HEK293T (cell line): ENCODE measurements at regions not wholly inside any gene's neighbourhood (a gene's known extent, or its start where the extent isn't known, plus 50 kb on each side); places are given as distances from the start of the nearest gene placed in this dataset.
A peak's percentile ranks its signal among the peaks of the same experiment; 100 is the strongest.

Experiments used
- CTCF ChIA-PET: fragments of 350-600 bp; formaldehyde crosslinking; extraction: SDS; loops from one replicate; lab custom pipeline; 2021; ENCODE audit warnings: antibody characterized with exemption, inconsistent platforms; lab: Yijun Ruan, JAX
- POLR2A ChIA-PET: fragments of 350-600 bp; formaldehyde crosslinking; extraction: SDS; loops from one replicate; lab custom pipeline; 2020; ENCODE audit warnings: antibody characterized with exemption, inconsistent platforms; lab: Yijun Ruan, JAX
- DNase-seq: peaks from one replicate; pipeline ENCODE4 v3.0.0; 2012; ENCODE audit warnings: mixed read lengths; ENCODE audit errors: extremely low spot score
- ARNT ChIP-seq: fragments of 450-650 bp; IDR thresholded peaks from 2 replicates; pipeline ENCODE4 v1.6.1; 2017; ENCODE audit warnings: mild to moderate bottlenecking
- BHLHE40 ChIP-seq: fragments of 450-650 bp; IDR thresholded peaks from 2 replicates; pipeline ENCODE4 v1.6.1; 2016; ENCODE audit warnings: mild to moderate bottlenecking, moderate library complexity, borderline replicate concordance
- CTBP1 ChIP-seq: fragments of 450-650 bp; IDR thresholded peaks from 2 replicates; pipeline ENCODE4 v1.6.1; 2016; ENCODE audit warnings: borderline replicate concordance
- ELF4 ChIP-seq: fragments of 450-650 bp; IDR thresholded peaks from 2 replicates; pipeline ENCODE4 v1.6.1; 2017; ENCODE audit warnings: antibody characterized with exemption
- FOXA1 ChIP-seq: fragments of 450-650 bp; IDR thresholded peaks from 2 replicates; pipeline ENCODE4 v1.6.1; 2016; ENCODE audit warnings: mild to moderate bottlenecking
- FOXK2 ChIP-seq: fragments of 450-650 bp; IDR thresholded peaks from 2 replicates; pipeline ENCODE4 v1.6.1; 2016; ENCODE audit warnings: mild to moderate bottlenecking
- FOXM1 ChIP-seq: fragments of 450-650 bp; IDR thresholded peaks from 2 replicates; pipeline ENCODE4 v1.6.1; 2017; ENCODE audit warnings: mild to moderate bottlenecking, borderline replicate concordance
- HDGF ChIP-seq: fragments of 450-650 bp; IDR thresholded peaks from 2 replicates; pipeline ENCODE4 v1.6.1; 2017; ENCODE audit warnings: antibody characterized with exemption, borderline replicate concordance
- L3MBTL2 ChIP-seq: fragments of 450-650 bp; conservative IDR thresholded peaks from 2 replicates; pipeline ENCODE4 v1.6.1; 2016; ENCODE audit warnings: mild to moderate bottlenecking
- LEF1 ChIP-seq: fragments of 450-650 bp; IDR thresholded peaks from 2 replicates; pipeline ENCODE4 v1.6.1; 2017; ENCODE audit warnings: mild to moderate bottlenecking, borderline replicate concordance
- NFRKB ChIP-seq: fragments of 450-650 bp; IDR thresholded peaks from 2 replicates; pipeline ENCODE4 v1.6.1; 2016; ENCODE audit warnings: mild to moderate bottlenecking, moderate library complexity
- PKNOX1 ChIP-seq: fragments of 450-650 bp; IDR thresholded peaks from 2 replicates; pipeline ENCODE4 v1.6.1; 2016
- SP1 ChIP-seq: fragments of 450-650 bp; IDR thresholded peaks from 2 replicates; pipeline ENCODE4 v1.6.1; 2017
- SUZ12 ChIP-seq: fragments of 450-650 bp; IDR thresholded peaks from 2 replicates; pipeline ENCODE4 v1.6.1; 2016; ENCODE audit warnings: mild to moderate bottlenecking
- TARDBP ChIP-seq: fragments of 450-650 bp; IDR thresholded peaks from 2 replicates; pipeline ENCODE4 v1.6.1; 2016
- ZNF384 ChIP-seq: fragments of 450-650 bp; IDR thresholded peaks from 2 replicates; pipeline ENCODE4 v1.6.1; 2016

- ChIA-PET POLR2A (no interaction called here), CTCF (interaction anchor here (0.7 kb wide), 1 partner anchor 8 kb away, joined by 3 read pairs; no protein-coding TSS in a partner anchor)
- no peak for TF ChIP-seq L3MBTL2
- no peak for TF ChIP-seq ARNT
- no peak for TF ChIP-seq LEF1
- TF ChIP-seq ZNF384 = no peak
- TF ChIP-seq FOXA1 = no peak
- TF ChIP-seq SUZ12 = no peak
- TF ChIP-seq NFRKB = no peak
- no peak for TF ChIP-seq FOXM1
- TF ChIP-seq PKNOX1 = no peak
- TF ChIP-seq ELF4 = no peak
- no peak for TF ChIP-seq TARDBP
- no peak for TF ChIP-seq FOXK2
- no peak for TF ChIP-seq HDGF
- TF ChIP-seq BHLHE40 = no peak
- no peak for TF ChIP-seq SP1
- DNase-seq = no peak
Measured at GRCh38 chr5:51995773-51996306, 612.6 kb downstream of the ISL1 start.

GRCh38 chr5:51996356-51996861 lies 613.2 kb downstream of the ISL1 start:
- no peak for DNase-seq
- TF ChIP-seq ZNF384 = no peak
- TF ChIP-seq SP1 = no peak
- no peak for TF ChIP-seq ARNT
- TF ChIP-seq LEF1 = no peak
- ChIA-PET CTCF (interaction anchor here (0.7 kb wide), 1 partner anchor 9 kb away, joined by 3 read pairs; no protein-coding TSS in a partner anchor), POLR2A (no interaction called here)

GRCh38 chr5:51997500-51997899 lies 614.3 kb downstream of the ISL1 start:
- TF ChIP-seq ARNT = no peak
- TF ChIP-seq TARDBP = no peak
- no peak for TF ChIP-seq ELF4
- TF ChIP-seq BHLHE40 = no peak
- no peak for TF ChIP-seq ZNF384
- TF ChIP-seq FOXM1 = no peak
- TF ChIP-seq HDGF = no peak
- TF ChIP-seq NFRKB = no peak
- CTCF ChIA-PET = no interaction called here
- POLR2A ChIA-PET = no interaction called here
- no peak for DNase-seq

GRCh38 chr5:51997949-51998348 lies 614.7 kb downstream of the ISL1 start:
- CTCF ChIA-PET = no interaction called here
- POLR2A ChIA-PET = no interaction called here
- no peak for TF ChIP-seq PKNOX1
- no peak for TF ChIP-seq ZNF384
- no peak for TF ChIP-seq NFRKB
- no peak for TF ChIP-seq FOXK2
- no peak for TF ChIP-seq TARDBP
- no peak for TF ChIP-seq HDGF
- TF ChIP-seq BHLHE40 = no peak
- no peak for TF ChIP-seq LEF1
- TF ChIP-seq ELF4 = no peak
- TF ChIP-seq CTBP1 = no peak
- no peak for TF ChIP-seq L3MBTL2
- TF ChIP-seq FOXM1 = no peak
- DNase-seq = no peak

DNA sequence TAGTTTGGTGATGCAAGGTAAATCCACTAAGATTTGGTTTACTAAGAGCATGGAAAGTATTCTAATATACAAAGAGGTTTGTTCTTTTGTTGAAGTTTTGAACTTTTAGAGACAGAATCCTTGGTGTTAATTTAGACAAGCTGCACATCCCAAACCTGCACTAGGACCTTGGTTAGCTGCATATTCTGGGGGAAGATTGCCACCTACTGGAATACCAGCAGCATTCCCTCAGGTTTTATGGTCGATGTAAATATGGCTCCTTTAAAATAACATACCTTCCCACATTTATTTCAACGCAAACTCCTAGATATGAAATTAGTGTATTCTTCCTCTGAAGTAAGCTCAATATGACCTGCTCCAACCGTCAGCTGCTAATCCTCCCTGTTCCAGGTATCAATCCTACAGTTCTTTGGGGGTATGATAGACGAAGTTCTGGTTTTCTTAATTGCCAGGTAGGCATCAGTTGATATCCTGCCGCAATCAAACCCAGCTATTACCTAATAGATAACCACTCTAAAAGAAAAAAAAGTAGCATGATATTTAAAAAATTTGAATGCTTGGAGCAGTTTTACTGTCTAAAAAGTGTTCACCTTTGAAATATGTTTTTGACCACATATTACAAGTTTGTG lies 624.1 kb downstream of the ISL1 start:
- no peak for TF ChIP-seq L3MBTL2
- no peak for TF ChIP-seq PKNOX1
- no peak for TF ChIP-seq BHLHE40
- no peak for TF ChIP-seq FOXK2
- no peak for TF ChIP-seq SP1
- ChIA-PET CTCF (interaction anchor here (0.6 to 0.9 kb wide), 4 partner anchors 9 to 1044 kb away, joined by 3 to 4 read pairs (median 4); no protein-coding TSS in a partner anchor), POLR2A (no interaction called here)
- DNase-seq = peak; percentile 53

- DNase-seq = no peak
- no peak for TF ChIP-seq FOXK2
- TF ChIP-seq HDGF = no peak
- no peak for TF ChIP-seq ZNF384
- no peak for TF ChIP-seq PKNOX1
- TF ChIP-seq BHLHE40 = no peak
- TF ChIP-seq NFRKB = no peak
- no peak for TF ChIP-seq LEF1
- TF ChIP-seq TARDBP = no peak
- TF ChIP-seq SUZ12 = no peak
- no peak for TF ChIP-seq SP1
- TF ChIP-seq CTBP1 = no peak
- TF ChIP-seq L3MBTL2 = no peak
- TF ChIP-seq FOXA1 = no peak
- TF ChIP-seq FOXM1 = no peak
- TF ChIP-seq ELF4 = no peak
- CTCF ChIA-PET = no interaction called here
- POLR2A ChIA-PET = no interaction called here
Measured at GRCh38 chr5:52010454-52010853, 627.2 kb downstream of the ISL1 start.
